ENCODE measurements at regions not wholly inside any gene's neighbourhood (a gene's known extent, or its start where the extent isn't known, plus 50 kb on each side); places are given as distances from the start of the nearest gene placed in this dataset.

GRCh38 chr7:41451826-41452225 is 251.1 kb downstream of the INHBA start:
- H3K4me3 ChIP-seq: no peak overlapping the region
- TF ChIP-seq EZH2 (IDR thresholded peaks at IDR 0.05; ENCODE audit: borderline replicate concordance) (no peak), EZH2phosphoT487 (IDR thresholded peaks at IDR 0.05; ENCODE audit: low read depth, severe bottlenecking, unreplicated experiment) (no peak)
- TF ChIP-seq, protein P1, sequence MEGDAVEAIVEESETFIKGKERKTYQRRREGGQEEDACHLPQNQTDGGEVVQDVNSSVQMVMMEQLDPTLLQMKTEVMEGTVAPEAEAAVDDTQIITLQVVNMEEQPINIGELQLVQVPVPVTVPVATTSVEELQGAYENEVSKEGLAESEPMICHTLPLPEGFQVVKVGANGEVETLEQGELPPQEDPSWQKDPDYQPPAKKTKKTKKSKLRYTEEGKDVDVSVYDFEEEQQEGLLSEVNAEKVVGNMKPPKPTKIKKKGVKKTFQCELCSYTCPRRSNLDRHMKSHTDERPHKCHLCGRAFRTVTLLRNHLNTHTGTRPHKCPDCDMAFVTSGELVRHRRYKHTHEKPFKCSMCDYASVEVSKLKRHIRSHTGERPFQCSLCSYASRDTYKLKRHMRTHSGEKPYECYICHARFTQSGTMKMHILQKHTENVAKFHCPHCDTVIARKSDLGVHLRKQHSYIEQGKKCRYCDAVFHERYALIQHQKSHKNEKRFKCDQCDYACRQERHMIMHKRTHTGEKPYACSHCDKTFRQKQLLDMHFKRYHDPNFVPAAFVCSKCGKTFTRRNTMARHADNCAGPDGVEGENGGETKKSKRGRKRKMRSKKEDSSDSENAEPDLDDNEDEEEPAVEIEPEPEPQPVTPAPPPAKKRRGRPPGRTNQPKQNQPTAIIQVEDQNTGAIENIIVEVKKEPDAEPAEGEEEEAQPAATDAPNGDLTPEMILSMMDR (IDR thresholded peaks at IDR 0.05; ENCODE audit: poor library complexity): no peak
- no peaks in the 10 kb centered on the region for H4K20me1 ChIP-seq (ENCODE audit: insufficient read depth, poor library complexity, severe bottlenecking)
- H3K36me3 ChIP-seq (replicated peaks; ENCODE audit: insufficient read depth, low read depth): no peaks in the 10 kb centered on the region
- no peak overlapping the region for H2AFZ ChIP-seq
- DNase-seq (ENCODE audit: low spot score): no peak
- H3K9me3 ChIP-seq (ENCODE audit: low read depth): no peaks in the 10 kb centered on the region
- H3K4me1 ChIP-seq (ENCODE audit: insufficient read depth): peaks cover 7% of the 10 kb centered on the region
- no peak overlapping the region for H3K4me2 ChIP-seq
- no peaks in the 10 kb centered on the region for H3K27me3 ChIP-seq
- no peaks in the 10 kb centered on the region for H3K9me2 ChIP-seq (replicated peaks; ENCODE audit: insufficient read depth)
- WGBS (ENCODE audit: low lambda C conversion rate, missing lambda C conversion rate): 100% methylated on average over 1 of the region's 1 CpG
- no peaks in the 10 kb centered on the region for H3K79me2 ChIP-seq
- H3K27ac ChIP-seq: no peak overlapping the region

DNA sequence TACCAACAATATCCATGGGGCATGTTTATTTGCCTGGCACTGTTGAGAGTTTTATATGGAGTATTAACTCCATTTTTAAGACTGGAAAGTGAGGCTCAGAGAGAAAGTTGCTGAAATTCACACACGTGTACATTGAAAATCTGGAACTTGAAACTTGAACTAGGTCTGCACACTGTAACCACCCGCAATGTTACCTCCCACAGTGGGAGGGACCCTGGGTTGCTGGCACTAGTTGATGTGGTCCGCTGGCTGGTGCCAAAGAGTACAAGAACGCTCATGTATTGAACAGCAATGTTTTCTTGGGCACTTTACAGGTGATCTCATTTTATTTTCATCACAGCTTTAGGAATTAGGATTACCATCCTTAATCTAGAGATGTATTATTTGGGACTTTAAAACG is 253.2 kb downstream of the INHBA start:
- H3K4me3 ChIP-seq: no peak overlapping the region
- H3K4me2 ChIP-seq: no peak overlapping the region
- H2AFZ ChIP-seq: no peak overlapping the region
- H3K27me3 ChIP-seq: no peaks in the 10 kb centered on the region
- H3K4me1 ChIP-seq (ENCODE audit: insufficient read depth): peaks cover 11% of the 10 kb centered on the region
- no peaks in the 10 kb centered on the region for H3K9me3 ChIP-seq (ENCODE audit: low read depth)
- no peaks in the 10 kb centered on the region for H4K20me1 ChIP-seq (ENCODE audit: insufficient read depth, poor library complexity, severe bottlenecking)
- TF ChIP-seq, protein P1 (IDR thresholded peaks at IDR 0.05; ENCODE audit: poor library complexity): no peak
- TF ChIP-seq EZH2phosphoT487 (IDR thresholded peaks at IDR 0.05; ENCODE audit: low read depth, severe bottlenecking, unreplicated experiment): no peak
- no peak for TF ChIP-seq EZH2 (IDR thresholded peaks at IDR 0.05; ENCODE audit: borderline replicate concordance)
- no peaks in the 10 kb centered on the region for H3K9me2 ChIP-seq (replicated peaks; ENCODE audit: insufficient read depth)
- DNase-seq (ENCODE audit: low spot score): no peak
- no peak overlapping the region for H3K27ac ChIP-seq
- no peaks in the 10 kb centered on the region for H3K36me3 ChIP-seq (replicated peaks; ENCODE audit: insufficient read depth, low read depth)
- H3K79me2 ChIP-seq: no peaks in the 10 kb centered on the region
- WGBS (ENCODE audit: low lambda C conversion rate, missing lambda C conversion rate): 95% methylated on average over 5 of the region's 5 CpGs

GRCh38 chr7:41449286-41449685 is 253.6 kb downstream of the INHBA start:
- no peak for DNase-seq (ENCODE audit: low spot score)
- no peak overlapping the region for H3K4me3 ChIP-seq
- no peak overlapping the region for H3K4me2 ChIP-seq
- TF ChIP-seq, protein P1 (IDR thresholded peaks at IDR 0.05; ENCODE audit: poor library complexity): no peak
- TF ChIP-seq EZH2 (IDR thresholded peaks at IDR 0.05; ENCODE audit: borderline replicate concordance) (no peak), EZH2phosphoT487 (IDR thresholded peaks at IDR 0.05; ENCODE audit: low read depth, severe bottlenecking, unreplicated experiment) (no peak)
- H3K27me3 ChIP-seq: no peaks in the 10 kb centered on the region
- no peaks in the 10 kb centered on the region for H3K9me3 ChIP-seq (ENCODE audit: low read depth)
- 69% methylated on average over 3 of the region's 3 CpGs for WGBS (ENCODE audit: low lambda C conversion rate, missing lambda C conversion rate)
- peaks cover 11% of the 10 kb centered on the region for H3K4me1 ChIP-seq (ENCODE audit: insufficient read depth)
- H3K36me3 ChIP-seq (replicated peaks; ENCODE audit: insufficient read depth, low read depth): no peaks in the 10 kb centered on the region
- no peak overlapping the region for H3K27ac ChIP-seq
- H2AFZ ChIP-seq: no peak overlapping the region
- H3K9me2 ChIP-seq (replicated peaks; ENCODE audit: insufficient read depth): no peaks in the 10 kb centered on the region
- no peaks in the 10 kb centered on the region for H3K79me2 ChIP-seq
- H4K20me1 ChIP-seq (ENCODE audit: insufficient read depth, poor library complexity, severe bottlenecking): no peaks in the 10 kb centered on the region

DNA sequence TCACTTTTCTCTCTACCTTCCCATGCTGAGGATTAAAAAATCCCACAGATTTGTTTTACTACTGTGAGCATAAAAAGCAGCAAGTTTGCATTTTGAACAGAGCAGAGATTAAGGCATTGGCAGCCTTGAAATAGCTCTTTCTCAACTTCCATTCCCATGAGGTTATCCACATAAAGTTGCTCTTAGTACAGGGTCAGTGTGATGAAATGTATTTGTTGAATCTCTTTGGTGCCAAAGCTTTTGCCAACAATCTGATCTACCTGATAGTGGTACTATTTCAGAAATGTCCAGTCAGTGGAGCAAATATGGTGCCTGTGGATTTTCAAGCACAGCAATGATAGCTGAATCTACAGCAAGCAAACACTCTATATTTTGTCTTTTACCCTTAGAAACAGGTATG is 254.8 kb downstream of the INHBA start:
- Histone ChIP-seq H3K4me2 (no peak overlapping the region), H3K27ac (peak overlapping the region; percentile 76)
- TF ChIP-seq, protein P1 (IDR thresholded peaks at IDR 0.05; ENCODE audit: poor library complexity): no peak
- TF ChIP-seq EZH2phosphoT487 (IDR thresholded peaks at IDR 0.05; ENCODE audit: low read depth, severe bottlenecking, unreplicated experiment) (no peak), EZH2 (IDR thresholded peaks at IDR 0.05; ENCODE audit: borderline replicate concordance) (no peak)

More for the DNA sequence above, 254.8 kb downstream of the INHBA start:
- no peaks in the 10 kb centered on the region for H3K36me3 ChIP-seq (replicated peaks; ENCODE audit: insufficient read depth, low read depth)
- H3K4me1 ChIP-seq (ENCODE audit: insufficient read depth): peaks cover 11% of the 10 kb centered on the region
- no peak for DNase-seq (ENCODE audit: low spot score)
- H3K4me3 ChIP-seq: no peak overlapping the region
- H4K20me1 ChIP-seq (ENCODE audit: insufficient read depth, poor library complexity, severe bottlenecking): no peaks in the 10 kb centered on the region
- H3K9me3 ChIP-seq (ENCODE audit: low read depth): no peaks in the 10 kb centered on the region
- H3K27me3 ChIP-seq: no peaks in the 10 kb centered on the region
- no peaks in the 10 kb centered on the region for H3K9me2 ChIP-seq (replicated peaks; ENCODE audit: insufficient read depth)
- no peak overlapping the region for H2AFZ ChIP-seq
- H3K79me2 ChIP-seq: no peaks in the 10 kb centered on the region
